Liver (tissue), 8 donors: ENCODE measurements at regions not wholly inside any gene's neighbourhood (a gene's known extent, or its start where the extent isn't known, plus 50 kb on each side); places are given as distances from the start of the nearest gene placed in this dataset.

Experiments
- DNase-seq: peaks from one replicate; pipeline ENCODE4 v3.0.0-alpha.2; 2017; ENCODE audit warnings: low spot score
- H3K27ac ChIP-seq, 2 donors: one replicate each; pipeline ENCODE4 v1.7.0; 2013; ENCODE audit warnings: inconsistent platforms in 2 of 2, low read length in 2 of 2, control low read depth in 1 of 2, low read depth in 1 of 2, mild to moderate bottlenecking in 1 of 2
- H3K27me3 ChIP-seq, 4 donors: one replicate each; pipeline versions ENCODE4 v1.6.1 to v1.7.0; 2013; ENCODE audit warnings: low read length in 3 of 4, inconsistent platforms in 1 of 4, mild to moderate bottlenecking in 1 of 4, moderate library complexity in 1 of 4; ENCODE audit not compliant: control insufficient read depth in 4 of 4, insufficient read depth in 4 of 4
- H3K36me3 ChIP-seq, 4 donors: one replicate each; pipeline versions ENCODE4 v1.6.1 to v1.7.0; 2013; ENCODE audit warnings: low read length in 3 of 4, mild to moderate bottlenecking in 3 of 4, low read depth in 1 of 4, moderate library complexity in 1 of 4; ENCODE audit not compliant: control insufficient read depth in 4 of 4, insufficient read depth in 3 of 4
- H3K4me1 ChIP-seq, 4 donors: one replicate each; pipeline versions ENCODE4 v1.6.1 to v1.7.0; 2013; ENCODE audit warnings: low read length in 3 of 4, mild to moderate bottlenecking in 3 of 4, moderate library complexity in 1 of 4; ENCODE audit not compliant: control insufficient read depth in 4 of 4, insufficient read depth in 4 of 4
- H3K4me3 ChIP-seq, 3 donors: one replicate each; pipeline versions ENCODE4 v1.6.1 to v1.7.0; 2013; ENCODE audit warnings: low read length in 3 of 3, control low read depth in 1 of 3, low read depth in 1 of 3, mild to moderate bottlenecking in 1 of 3
- H3K9ac ChIP-seq, 2 donors: one replicate each; pipeline ENCODE4 v1.7.0; 2013; ENCODE audit warnings: low read length in 2 of 2, mild to moderate bottlenecking in 2 of 2, moderate library complexity in 2 of 2, control low read depth in 1 of 2, low read depth in 1 of 2
- H3K9me3 ChIP-seq, 4 donors: one replicate each; pipeline versions ENCODE4 v1.6.1 to v1.7.0; 2013; ENCODE audit warnings: low read length in 3 of 4; ENCODE audit not compliant: control insufficient read depth in 4 of 4
- EGR1 ChIP-seq, 2 donors: IDR thresholded peaks; 2 replicates each; pipeline ENCODE4 v1.6.1; 2016 to 2018; ENCODE audit warnings: antibody characterized with exemption in 2 of 2, low read depth in 2 of 2
- FOXA1 ChIP-seq: IDR thresholded peaks from 2 replicates; pipeline ENCODE4 v1.6.1; 2016; ENCODE audit warnings: antibody characterized with exemption
- FOXA2 ChIP-seq: IDR thresholded peaks from 2 replicates; pipeline ENCODE4 v1.6.1; 2016; ENCODE audit warnings: antibody characterized with exemption
- GABPA ChIP-seq, 2 donors: IDR thresholded peaks in 1 of 2; conservative IDR thresholded peaks in 1 of 2; 2 replicates each; pipeline ENCODE4 v1.6.1; 2016; ENCODE audit warnings: antibody characterized with exemption in 2 of 2, mild to moderate bottlenecking in 1 of 2, moderate library complexity in 1 of 2
- HNF4A ChIP-seq, 2 donors: conservative IDR thresholded peaks; 2 replicates each; pipeline ENCODE4 v1.6.1; 2016; ENCODE audit warnings: antibody characterized with exemption in 2 of 2, mild to moderate bottlenecking in 2 of 2
- HNF4G ChIP-seq: IDR thresholded peaks from 2 replicates; pipeline ENCODE4 v1.6.1; 2016; ENCODE audit warnings: antibody characterized with exemption
- JUND ChIP-seq, 2 donors: IDR thresholded peaks; 2 replicates each; pipeline ENCODE4 v1.6.1; 2016; ENCODE audit warnings: antibody characterized with exemption in 2 of 2
- NR2F2 ChIP-seq: IDR thresholded peaks from 2 replicates; pipeline ENCODE4 v1.6.1; 2016; ENCODE audit warnings: antibody characterized with exemption
- RAD21 ChIP-seq, 2 donors: IDR thresholded peaks; 2 replicates each; pipeline ENCODE4 v1.6.1; 2016; ENCODE audit warnings: antibody characterized with exemption in 2 of 2, mild to moderate bottlenecking in 2 of 2
- RXRA ChIP-seq, 2 donors: IDR thresholded peaks; 2 replicates each; pipeline ENCODE4 v1.6.1; 2017 to 2018; ENCODE audit warnings: antibody characterized with exemption in 2 of 2, mild to moderate bottlenecking in 1 of 2
- SP1 ChIP-seq: IDR thresholded peaks from 2 replicates; pipeline ENCODE4 v1.6.1; 2018; ENCODE audit warnings: antibody characterized with exemption, mild to moderate bottlenecking
- TAF1 ChIP-seq: conservative IDR thresholded peaks from 2 replicates; pipeline ENCODE4 v1.6.1; 2016; ENCODE audit warnings: antibody characterized with exemption, mild to moderate bottlenecking
- YY1 ChIP-seq: IDR thresholded peaks from 2 replicates; pipeline ENCODE4 v1.6.1; 2016; ENCODE audit warnings: antibody characterized with exemption, mild to moderate bottlenecking
- WGBS: extraction: QIAGEN DNeasy Blood & Tissue Kit; methylation state at CpG from one replicate; pipeline ENCODE4 v1.1.7; 2013; 5-methylcytosine and 5-hydroxymethylcytosine counted together
- TF ChIP-seq, protein P1 (sequence below): IDR thresholded peaks from 2 replicates; pipeline ENCODE4 v1.6.1; 2016; ENCODE audit warnings: antibody characterized with exemption
- TF ChIP-seq, protein P2 (sequence below): IDR thresholded peaks from 2 replicates; pipeline ENCODE4 v1.6.1; 2016; ENCODE audit warnings: antibody characterized with exemption
- TF ChIP-seq, protein P3 (sequence below): IDR thresholded peaks from 2 replicates; pipeline ENCODE4 v1.6.1; 2016; ENCODE audit warnings: antibody characterized with exemption, mild to moderate bottlenecking
- TF ChIP-seq, protein P4 (sequence below): IDR thresholded peaks from 2 replicates; pipeline ENCODE4 v1.6.1; 2016; ENCODE audit warnings: antibody characterized with exemption
- TF ChIP-seq, protein P5 (sequence below): fragments of 150-350 bp; IDR thresholded peaks from 2 replicates; pipeline ENCODE4 v1.5.1; 2017; ENCODE audit warnings: improper control_type of control experiment, low read depth, low read length; ENCODE audit not compliant: missing input control
- donor health status: healthy.
- donor health status: healthy.
- donor health status: healthy.
- donor health status: healthy.
- donor health status: healthy.

DNA sequence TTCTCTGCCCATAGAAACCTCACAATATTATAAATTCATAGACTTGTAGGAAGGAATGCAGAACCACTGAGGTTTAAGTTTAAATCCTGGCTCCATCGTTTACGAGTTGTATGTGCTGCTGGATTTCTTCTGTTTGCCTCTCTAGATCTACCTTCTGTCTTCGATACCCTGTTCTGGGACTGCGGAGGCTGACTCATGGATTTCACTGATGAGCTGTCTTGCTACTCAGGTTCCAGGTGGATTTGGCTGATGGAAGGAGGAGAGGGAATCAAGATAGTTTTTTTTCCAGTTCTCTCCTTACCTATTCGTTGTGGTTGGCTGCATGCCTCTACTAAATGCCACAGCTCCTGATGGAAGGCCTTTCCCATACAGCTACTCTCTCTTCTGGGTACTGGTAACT lies 375.8 kb downstream of the REEP3 start:
- Histone ChIP-seq H3K4me3 (no peak overlapping the region), H3K4me1 (no peaks in the 10 kb centered on the region), H3K9ac (no peak overlapping the region), H3K27me3 (no peaks in the 10 kb centered on the region), H3K36me3 (no peaks in the 10 kb centered on the region), H3K9me3 (no peaks in the 10 kb centered on the region), H3K27ac (no peak overlapping the region)
- TF ChIP-seq HNF4A (conservative IDR thresholded peaks at IDR 0.05) (no peak), JUND (IDR thresholded peaks at IDR 0.05) (no peak), YY1 (no peak), NR2F2 (no peak), GABPA (IDR thresholded peaks at IDR 0.05 in 1 of 2, conservative IDR thresholded peaks at IDR 0.05 in 1 of 2) (no peak), RAD21 (IDR thresholded peaks at IDR 0.05) (no peak), RXRA (IDR thresholded peaks at IDR 0.05) (no peak), TAF1 (no peak), HNF4G (no peak), EGR1 (IDR thresholded peaks at IDR 0.05; ENCODE audit: low read depth in 2 of 2) (no peak), FOXA1 (no peak), FOXA2 (no peak), SP1 (no peak)
- TF ChIP-seq, protein P1, sequence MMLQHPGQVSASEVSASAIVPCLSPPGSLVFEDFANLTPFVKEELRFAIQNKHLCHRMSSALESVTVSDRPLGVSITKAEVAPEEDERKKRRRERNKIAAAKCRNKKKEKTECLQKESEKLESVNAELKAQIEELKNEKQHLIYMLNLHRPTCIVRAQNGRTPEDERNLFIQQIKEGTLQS: no peak
- TF ChIP-seq, protein P2, sequence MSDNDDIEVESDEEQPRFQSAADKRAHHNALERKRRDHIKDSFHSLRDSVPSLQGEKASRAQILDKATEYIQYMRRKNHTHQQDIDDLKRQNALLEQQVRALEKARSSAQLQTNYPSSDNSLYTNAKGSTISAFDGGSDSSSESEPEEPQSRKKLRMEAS: no peak
- TF ChIP-seq, protein P3, sequence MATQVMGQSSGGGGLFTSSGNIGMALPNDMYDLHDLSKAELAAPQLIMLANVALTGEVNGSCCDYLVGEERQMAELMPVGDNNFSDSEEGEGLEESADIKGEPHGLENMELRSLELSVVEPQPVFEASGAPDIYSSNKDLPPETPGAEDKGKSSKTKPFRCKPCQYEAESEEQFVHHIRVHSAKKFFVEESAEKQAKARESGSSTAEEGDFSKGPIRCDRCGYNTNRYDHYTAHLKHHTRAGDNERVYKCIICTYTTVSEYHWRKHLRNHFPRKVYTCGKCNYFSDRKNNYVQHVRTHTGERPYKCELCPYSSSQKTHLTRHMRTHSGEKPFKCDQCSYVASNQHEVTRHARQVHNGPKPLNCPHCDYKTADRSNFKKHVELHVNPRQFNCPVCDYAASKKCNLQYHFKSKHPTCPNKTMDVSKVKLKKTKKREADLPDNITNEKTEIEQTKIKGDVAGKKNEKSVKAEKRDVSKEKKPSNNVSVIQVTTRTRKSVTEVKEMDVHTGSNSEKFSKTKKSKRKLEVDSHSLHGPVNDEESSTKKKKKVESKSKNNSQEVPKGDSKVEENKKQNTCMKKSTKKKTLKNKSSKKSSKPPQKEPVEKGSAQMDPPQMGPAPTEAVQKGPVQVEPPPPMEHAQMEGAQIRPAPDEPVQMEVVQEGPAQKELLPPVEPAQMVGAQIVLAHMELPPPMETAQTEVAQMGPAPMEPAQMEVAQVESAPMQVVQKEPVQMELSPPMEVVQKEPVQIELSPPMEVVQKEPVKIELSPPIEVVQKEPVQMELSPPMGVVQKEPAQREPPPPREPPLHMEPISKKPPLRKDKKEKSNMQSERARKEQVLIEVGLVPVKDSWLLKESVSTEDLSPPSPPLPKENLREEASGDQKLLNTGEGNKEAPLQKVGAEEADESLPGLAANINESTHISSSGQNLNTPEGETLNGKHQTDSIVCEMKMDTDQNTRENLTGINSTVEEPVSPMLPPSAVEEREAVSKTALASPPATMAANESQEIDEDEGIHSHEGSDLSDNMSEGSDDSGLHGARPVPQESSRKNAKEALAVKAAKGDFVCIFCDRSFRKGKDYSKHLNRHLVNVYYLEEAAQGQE: no peak
- TF ChIP-seq, protein P4, sequence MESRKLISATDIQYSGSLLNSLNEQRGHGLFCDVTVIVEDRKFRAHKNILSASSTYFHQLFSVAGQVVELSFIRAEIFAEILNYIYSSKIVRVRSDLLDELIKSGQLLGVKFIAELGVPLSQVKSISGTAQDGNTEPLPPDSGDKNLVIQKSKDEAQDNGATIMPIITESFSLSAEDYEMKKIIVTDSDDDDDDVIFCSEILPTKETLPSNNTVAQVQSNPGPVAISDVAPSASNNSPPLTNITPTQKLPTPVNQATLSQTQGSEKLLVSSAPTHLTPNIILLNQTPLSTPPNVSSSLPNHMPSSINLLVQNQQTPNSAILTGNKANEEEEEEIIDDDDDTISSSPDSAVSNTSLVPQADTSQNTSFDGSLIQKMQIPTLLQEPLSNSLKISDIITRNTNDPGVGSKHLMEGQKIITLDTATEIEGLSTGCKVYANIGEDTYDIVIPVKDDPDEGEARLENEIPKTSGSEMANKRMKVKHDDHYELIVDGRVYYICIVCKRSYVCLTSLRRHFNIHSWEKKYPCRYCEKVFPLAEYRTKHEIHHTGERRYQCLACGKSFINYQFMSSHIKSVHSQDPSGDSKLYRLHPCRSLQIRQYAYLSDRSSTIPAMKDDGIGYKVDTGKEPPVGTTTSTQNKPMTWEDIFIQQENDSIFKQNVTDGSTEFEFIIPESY: no peak
- TF ChIP-seq, protein P5, sequence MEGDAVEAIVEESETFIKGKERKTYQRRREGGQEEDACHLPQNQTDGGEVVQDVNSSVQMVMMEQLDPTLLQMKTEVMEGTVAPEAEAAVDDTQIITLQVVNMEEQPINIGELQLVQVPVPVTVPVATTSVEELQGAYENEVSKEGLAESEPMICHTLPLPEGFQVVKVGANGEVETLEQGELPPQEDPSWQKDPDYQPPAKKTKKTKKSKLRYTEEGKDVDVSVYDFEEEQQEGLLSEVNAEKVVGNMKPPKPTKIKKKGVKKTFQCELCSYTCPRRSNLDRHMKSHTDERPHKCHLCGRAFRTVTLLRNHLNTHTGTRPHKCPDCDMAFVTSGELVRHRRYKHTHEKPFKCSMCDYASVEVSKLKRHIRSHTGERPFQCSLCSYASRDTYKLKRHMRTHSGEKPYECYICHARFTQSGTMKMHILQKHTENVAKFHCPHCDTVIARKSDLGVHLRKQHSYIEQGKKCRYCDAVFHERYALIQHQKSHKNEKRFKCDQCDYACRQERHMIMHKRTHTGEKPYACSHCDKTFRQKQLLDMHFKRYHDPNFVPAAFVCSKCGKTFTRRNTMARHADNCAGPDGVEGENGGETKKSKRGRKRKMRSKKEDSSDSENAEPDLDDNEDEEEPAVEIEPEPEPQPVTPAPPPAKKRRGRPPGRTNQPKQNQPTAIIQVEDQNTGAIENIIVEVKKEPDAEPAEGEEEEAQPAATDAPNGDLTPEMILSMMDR: no peak
- no peak for DNase-seq
- 92% methylated on average over 5 of the region's 5 CpGs for WGBS
